Choroid plexus epithelial cell (primary cell): ENCODE measurements at regions not wholly inside any gene's neighbourhood (a gene's known extent, or its start where the extent isn't known, plus 50 kb on each side); places are given as distances from the start of the nearest gene placed in this dataset.

Source experiments
- DNase-seq: peaks from one replicate; pipeline ENCODE4 v3.0.0-alpha.2; 2010; ENCODE audit warnings: low read depth
- H3K4me3 ChIP-seq: 2 replicates; pipeline ENCODE4 v1.5.1; 2011; ENCODE audit warnings: low read depth, mild to moderate bottlenecking, control low read depth, low read length, moderate library complexity
- CTCF ChIP-seq: conservative IDR thresholded peaks from 2 replicates; pipeline ENCODE4 v1.5.1; 2011; ENCODE audit warnings: low read depth, mild to moderate bottlenecking, control low read depth, inconsistent platforms, low read length, moderate library complexity

- TF ChIP-seq CTCF = no peak
- no peak for DNase-seq
These were observed 655.5 kb upstream of the ZNF608 start for GRCh38 chr5:125401724-125402622.

GRCh38 chr5:125402787-125403186, 656.3 kb upstream of the ZNF608 start:
- DNase-seq = no peak
- TF ChIP-seq CTCF = no peak
- no peak overlapping the region for H3K4me3 ChIP-seq

More at GRCh38 chr5:125401724-125402622, 655.5 kb upstream of the ZNF608 start:
- H3K4me3 ChIP-seq = no peak overlapping the region

- no peak for DNase-seq
- H3K4me3 ChIP-seq = no peak overlapping the region
- no peak for TF ChIP-seq CTCF
These were observed 657.6 kb upstream of the ZNF608 start for GRCh38 chr5:125404056-125404455.

- DNase-seq = peak; percentile 74
- H3K4me3 ChIP-seq = no peak overlapping the region
- no peak for TF ChIP-seq CTCF
These were observed 662.2 kb upstream of the ZNF608 start for GRCh38 chr5:125408448-125409233.

GRCh38 chr5:125409234-125409860, 662.9 kb upstream of the ZNF608 start:
- peak; percentile 41 for DNase-seq
- TF ChIP-seq CTCF = no peak
- no peak overlapping the region for H3K4me3 ChIP-seq

GRCh38 chr5:125409861-125410536, 663.6 kb upstream of the ZNF608 start:
- DNase-seq = peak; percentile 8
- TF ChIP-seq CTCF = no peak
- H3K4me3 ChIP-seq = no peak overlapping the region
